ENCODE measurements at regions not wholly inside any gene's neighbourhood (a gene's known extent, or its start where the extent isn't known, plus 50 kb on each side); places are given as distances from the start of the nearest gene placed in this dataset.
"Not testable (repeated sequence)": the region's sequence is repeated elsewhere in the genome, so short reads cannot be mapped to it uniquely, and the experiment has no call there.

- no peak for DNase-seq
Measured at GRCh38 chrX:46298821-46299220, 246.4 kb downstream of the ZNF674 start.

DNA sequence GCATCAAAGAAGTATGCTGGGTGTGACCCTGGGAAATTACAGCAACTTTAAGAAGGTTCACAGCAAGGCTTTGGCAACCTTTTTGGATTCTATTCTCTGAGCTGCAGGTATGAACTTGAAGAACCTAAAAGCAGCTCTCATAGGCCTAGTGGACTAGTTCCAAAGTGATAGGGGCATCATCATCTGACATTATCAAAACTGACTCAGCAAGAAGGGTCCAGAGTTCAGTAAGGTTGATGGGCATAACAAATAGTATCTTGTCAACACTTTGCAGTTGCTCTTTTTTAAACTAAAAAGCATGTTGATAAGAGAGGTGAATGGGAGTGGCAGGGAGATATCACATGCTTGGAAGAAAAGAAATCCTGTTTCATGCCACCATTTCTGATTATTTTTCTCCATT is 249.3 kb downstream of the ZNF674 start:
- DNase-seq = no peak

DNA sequence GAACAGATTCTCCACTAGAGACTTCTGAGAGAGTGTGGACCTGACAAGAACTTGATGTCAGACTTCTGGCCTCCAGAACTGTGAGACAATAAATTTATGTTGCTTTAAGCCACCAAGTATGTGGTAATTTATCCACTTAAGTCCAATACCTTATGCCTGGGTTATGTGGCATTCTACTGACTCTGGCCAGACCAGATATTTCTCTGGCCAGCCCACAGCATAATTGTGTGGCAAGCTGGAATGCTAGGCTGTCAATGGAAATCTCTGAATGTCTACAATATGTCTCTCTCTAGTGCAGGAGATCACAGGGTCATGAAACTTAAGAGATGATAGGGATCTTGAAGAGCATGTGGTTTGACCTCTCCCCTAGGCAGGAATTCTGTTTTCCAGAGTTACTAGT is 251.0 kb downstream of the ZNF674 start:
- no peak for DNase-seq

- DNase-seq = peak; percentile 45
Measured at GRCh38 chrX:46279925-46280313, 265.3 kb downstream of the ZNF674 start.

GRCh38 chrX:46279214-46279924 is 265.9 kb downstream of the ZNF674 start:
- no peak for DNase-seq

DNA sequence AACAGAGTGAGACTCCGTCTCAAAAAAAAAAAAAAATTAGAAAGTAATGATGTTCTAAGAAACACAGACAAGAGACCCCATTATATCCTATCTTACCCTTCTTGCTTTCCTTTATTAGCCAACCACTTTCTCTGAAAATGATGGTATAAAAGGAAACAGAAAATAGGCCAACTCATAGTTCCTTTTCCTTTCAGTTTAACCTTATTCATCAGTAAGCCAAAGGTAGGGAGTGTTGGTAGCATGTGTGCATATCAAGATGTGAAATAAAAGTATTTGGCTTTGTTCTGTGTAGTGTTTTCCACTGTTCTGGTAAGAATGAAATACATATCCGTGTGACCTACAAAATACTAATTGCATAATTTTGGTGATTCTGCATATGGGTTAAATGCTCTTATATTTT is 266.6 kb downstream of the ZNF674 start:
- DNase-seq = no peak

DNA sequence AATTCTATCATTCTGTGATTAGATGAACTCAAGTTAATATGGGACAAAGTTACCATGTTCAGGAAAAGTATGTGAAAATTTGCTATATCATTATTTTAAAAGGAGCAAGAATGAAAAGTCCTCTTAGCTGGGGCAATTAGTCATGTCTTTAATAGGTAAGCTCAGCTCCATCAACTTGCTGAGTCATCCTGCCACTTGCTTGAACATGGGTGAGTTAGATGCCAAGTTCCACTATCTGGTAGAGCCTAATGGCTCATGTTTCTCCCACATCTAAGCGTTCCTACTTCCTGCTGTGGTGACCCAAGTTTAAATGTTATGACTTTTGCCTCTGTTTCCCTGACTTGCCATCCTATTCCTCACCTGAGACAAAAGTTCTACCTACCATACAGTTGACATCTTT is 276.8 kb downstream of the ZNF674 start:
- DNase-seq = peak; percentile 16

- DNase-seq = no peak
Measured at GRCh38 chrX:46263494-46263893, 281.7 kb downstream of the ZNF674 start.

DNA sequence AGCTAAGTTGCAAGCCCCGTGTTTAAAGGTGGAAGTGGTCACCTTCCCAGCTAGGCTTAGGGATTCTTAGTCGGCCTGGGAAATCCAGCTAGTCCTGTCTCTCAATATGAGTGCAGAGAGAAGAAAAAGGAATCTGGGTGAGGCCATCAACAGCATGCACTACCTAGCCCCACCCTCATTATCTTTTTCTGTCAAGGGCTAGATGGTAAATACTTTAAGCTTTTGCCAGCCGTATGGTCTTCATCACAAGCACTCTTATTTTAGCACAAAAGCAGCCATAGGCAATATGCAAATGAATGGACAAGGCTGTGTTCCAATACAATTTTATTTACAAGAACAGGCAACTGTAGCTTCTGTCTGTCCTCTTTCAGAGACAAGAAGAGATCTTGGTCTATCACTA is 282.9 kb downstream of the ZNF674 start:
- no peak for DNase-seq

- no peak for DNase-seq
Measured at GRCh38 chrX:46260499-46260898, 284.7 kb downstream of the ZNF674 start.

- no peak for DNase-seq
Measured at GRCh38 chrX:46258356-46258755, 286.9 kb downstream of the ZNF674 start.

DNA sequence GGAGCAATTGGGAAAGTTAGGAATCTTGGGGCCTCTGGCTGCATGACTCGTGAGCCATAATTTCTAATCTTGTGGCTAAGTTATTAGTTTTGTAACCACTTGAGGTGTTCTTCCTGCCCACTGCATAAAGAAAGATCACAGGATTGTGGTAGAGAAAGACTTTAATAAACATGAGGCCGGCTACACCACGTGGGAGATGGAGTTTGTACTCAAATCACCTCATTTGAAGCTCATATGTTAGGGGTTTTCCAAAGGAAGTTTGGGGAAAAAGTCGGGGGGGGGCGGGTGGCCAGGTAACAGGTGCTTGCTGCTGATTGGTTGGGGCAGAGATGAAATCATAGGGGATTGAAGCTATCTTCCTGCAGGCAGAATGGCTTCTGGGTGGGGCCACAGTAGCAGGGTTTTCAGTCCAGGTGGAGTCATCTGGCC is 287.8 kb downstream of the ZNF674 start:
- no peak for DNase-seq

GRCh38 chrX:46256875-46257274 is 288.3 kb downstream of the ZNF674 start:
- no peak for DNase-seq

DNA sequence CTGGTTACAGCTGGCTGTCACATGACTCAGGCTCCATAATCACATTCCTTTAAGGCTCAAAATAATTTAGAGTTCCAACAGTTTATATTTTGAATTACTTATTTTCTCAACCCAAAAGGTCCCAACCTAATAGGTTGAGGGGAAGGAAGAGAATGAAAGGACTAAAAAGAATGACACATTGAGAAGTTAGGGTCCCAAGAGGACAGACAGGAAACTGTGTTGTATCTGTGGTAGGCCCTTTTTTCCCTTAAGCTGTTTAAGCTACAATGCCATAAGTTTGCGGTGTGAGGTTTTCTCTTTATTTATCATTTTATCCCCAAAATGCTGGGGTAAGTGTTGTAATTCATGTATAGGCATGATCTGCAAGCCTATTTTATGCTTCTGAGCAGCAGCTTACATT is 290.2 kb downstream of the ZNF674 start:
- no peak for DNase-seq

GRCh38 chrX:46254641-46255040 is 290.6 kb downstream of the ZNF674 start:
- peak; percentile 5 for DNase-seq

DNA sequence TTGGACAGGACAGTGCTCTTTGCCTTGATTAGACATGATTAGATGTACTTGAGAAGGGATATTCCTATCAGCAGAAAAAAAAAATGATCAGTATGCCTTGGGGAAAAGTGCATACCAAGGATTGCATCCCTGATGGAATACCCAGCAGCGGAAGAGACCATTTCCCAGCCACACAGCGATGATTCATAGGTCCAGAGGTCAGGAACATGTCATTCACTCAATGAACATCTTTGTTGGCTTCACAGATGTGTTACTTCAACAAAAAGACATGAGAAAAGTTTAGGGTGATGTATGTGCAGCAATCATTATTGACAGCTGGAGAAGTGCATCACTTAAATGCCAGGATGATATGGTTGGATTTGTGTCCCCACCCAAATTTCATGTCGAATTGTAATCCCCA is 293.5 kb downstream of the ZNF674 start:
- peak; percentile 9 for DNase-seq

DNA sequence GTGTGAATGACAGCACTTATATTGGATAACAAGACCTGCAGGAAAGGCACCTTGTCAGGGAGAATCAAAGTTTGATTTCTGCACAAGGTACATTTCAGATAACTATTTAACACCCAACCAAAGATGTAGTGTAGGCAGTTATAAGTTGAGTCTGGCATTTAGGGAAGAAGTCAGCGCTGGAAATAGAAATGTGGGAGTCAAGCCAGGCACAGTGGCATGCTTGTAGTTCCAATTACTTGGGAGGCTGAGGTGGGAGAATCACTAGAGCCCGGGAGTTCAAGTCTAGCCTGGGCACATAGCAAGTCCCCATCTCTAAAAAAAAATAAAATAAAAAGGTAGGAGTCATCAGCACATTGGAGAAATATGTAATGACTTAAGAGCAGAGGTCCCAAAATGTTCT is 295.1 kb downstream of the ZNF674 start:
- DNase-seq = no peak

GRCh38 chrX:46247456-46247855 is 297.8 kb downstream of the ZNF674 start:
- DNase-seq = peak; percentile 1

DNA sequence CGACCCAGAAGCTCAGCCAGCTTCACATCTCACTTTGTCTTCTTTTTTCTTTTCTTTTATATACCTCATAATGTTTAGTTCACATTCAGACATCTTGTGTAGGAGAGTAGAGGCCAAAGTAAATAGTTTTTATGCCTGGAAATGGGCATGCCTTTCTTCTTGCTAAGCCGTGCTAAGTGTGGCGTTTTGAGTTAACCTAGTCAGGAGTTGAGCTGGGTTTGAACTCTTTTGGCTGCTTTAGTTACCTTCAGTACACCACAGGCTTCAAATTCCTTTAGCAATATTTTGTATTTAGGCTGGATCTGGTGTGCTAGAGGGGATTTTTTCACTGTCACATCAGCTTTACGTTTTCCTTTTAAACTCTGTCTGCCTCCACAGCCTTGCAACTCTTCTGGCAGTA is 300.8 kb downstream of the ZNF674 start:
- no peak for DNase-seq

DNA sequence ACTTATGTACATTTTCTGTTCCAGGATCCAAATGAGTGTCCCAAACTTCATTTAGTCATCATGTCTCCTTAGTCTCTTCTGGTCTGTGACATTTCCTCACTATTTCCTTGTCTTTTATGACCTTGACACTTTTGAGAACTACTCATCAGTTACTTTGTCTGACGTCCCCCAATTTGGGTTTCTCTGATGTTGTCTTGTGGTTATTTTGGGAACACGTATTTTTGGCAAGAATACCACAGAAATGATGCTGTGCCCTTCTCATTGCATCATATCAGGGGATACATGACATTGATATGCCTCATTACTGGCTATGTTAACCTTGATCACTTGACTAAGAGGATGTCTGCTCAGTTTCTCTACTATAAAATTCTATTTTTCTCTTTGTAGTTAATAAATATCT is 308.8 kb downstream of the ZNF674 start:
- no peak for DNase-seq

DNA sequence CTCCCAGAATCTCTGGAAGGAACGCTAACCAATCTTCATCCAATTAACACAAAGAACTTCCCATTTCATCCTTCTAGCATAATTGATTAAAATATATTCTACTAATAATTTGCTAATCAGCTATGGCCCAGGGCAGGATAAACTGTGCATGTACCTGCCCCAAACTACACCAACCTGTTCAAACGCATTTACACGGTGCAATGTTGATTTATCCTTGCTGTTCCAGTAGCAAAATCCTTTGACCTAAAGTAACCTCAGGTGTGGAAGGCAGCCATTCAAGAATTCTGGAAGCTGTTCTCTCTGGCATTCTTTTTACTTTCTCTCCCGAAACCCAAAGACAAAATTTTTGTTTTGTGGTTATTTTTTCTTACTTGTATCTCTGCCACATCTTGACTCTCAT is 309.4 kb downstream of the ZNF674 start:
- no peak for DNase-seq

GRCh38 chrX:46234775-46235174 is 310.4 kb downstream of the ZNF674 start:
- no peak for DNase-seq

- no peak for DNase-seq
Measured at GRCh38 chrX:46228389-46228788, 316.8 kb downstream of the ZNF674 start.

DNA sequence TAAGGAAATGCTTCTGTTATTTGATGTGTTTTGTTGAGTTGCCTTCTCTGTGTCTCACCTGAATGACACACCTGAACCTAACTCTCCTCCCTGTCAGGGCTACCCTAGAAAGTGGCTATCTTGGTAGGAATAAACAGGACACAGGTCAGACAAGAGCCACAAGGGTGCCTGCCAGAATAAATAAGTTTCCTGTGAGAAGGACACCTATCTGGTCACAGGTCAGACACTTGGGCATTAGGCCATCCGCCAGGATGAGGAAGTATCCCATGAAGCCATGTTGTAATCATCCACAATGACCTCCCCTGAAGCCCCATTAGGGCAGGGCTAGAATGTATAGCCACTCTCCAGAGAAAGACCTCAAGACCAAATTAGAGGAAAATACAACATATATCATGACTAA is 318.8 kb downstream of the ZNF674 start:
- no peak for DNase-seq

DNA sequence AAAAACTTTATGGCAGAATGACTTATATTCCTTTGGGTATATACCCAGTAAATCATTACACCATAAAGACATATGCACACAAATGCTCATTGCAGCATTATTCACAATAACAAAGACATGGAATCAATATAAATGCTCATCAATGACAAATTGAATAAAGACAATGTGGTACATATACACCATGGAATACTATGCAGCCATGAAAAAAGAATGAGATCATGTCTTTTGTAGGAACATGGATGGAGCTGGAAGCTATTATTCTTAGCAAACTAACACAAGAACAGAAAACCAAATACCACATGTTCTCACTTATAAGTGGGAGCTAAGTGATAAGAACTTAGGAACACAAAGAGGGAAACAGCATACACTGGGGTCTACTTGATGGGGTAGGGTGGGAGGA is 321.7 kb downstream of the ZNF674 start:
- DNase-seq = not testable (repeated sequence)

Measured in dermis blood vessel endothelial cell (primary cell).